Activated CD8-positive, alpha-beta T cell treated with anti-CD3 and anti-CD28 coated beads, Interleukin-2, amount 10 ng/mL, durations not matched to agents 7 days and 5 days (primary cell): ENCODE measurements at regions not wholly inside any gene's neighbourhood (a gene's known extent, or its start where the extent isn't known, plus 50 kb on each side); places are given as distances from the start of the nearest gene placed in this dataset.

Source experiments
- ATAC-seq: fragments of 150-1000 bp; cut with Tn5 transposase; one replicate; pipeline ENCODE4 v1.10.0; 2021; ENCODE audit warnings: moderate library complexity
- CTCF ChIA-PET: fragments of 350-600 bp; sonication (Branson Sonifier 250); formaldehyde crosslinking; loops from one replicate; lab custom pipeline; 2021; ENCODE audit warnings: antibody characterized with exemption; lab: Charles Lee
- POLR2A ChIA-PET: fragments of 350-600 bp; sonication (Branson Sonifier 250); formaldehyde crosslinking; loops from one replicate; lab custom pipeline; 2021; ENCODE audit warnings: antibody characterized with exemption; lab: Charles Lee
- DNase-seq: peaks from one replicate; pipeline ENCODE4 v3.0.0-alpha.2; 2020
- H3K27ac Mint-ChIP-seq: one replicate; pipeline ENCODE4 v1.8.0; 2021; ENCODE audit warnings: mild to moderate bottlenecking, mixed read lengths
- H3K27me3 Mint-ChIP-seq: one replicate; pipeline ENCODE4 v1.8.0; 2021; ENCODE audit warnings: low read depth, mixed read lengths
- H3K36me3 Mint-ChIP-seq: one replicate; pipeline ENCODE4 v1.8.0; 2021; ENCODE audit warnings: low read depth, mixed read lengths
- H3K4me1 Mint-ChIP-seq: one replicate; pipeline ENCODE4 v1.8.0; 2021; ENCODE audit warnings: low read depth, mixed read lengths
- H3K4me3 Mint-ChIP-seq: one replicate; pipeline ENCODE4 v1.8.0; 2021; ENCODE audit warnings: mild to moderate bottlenecking, mixed read lengths
- H3K9me3 Mint-ChIP-seq: one replicate; pipeline ENCODE4 v1.8.0; 2022; ENCODE audit warnings: mixed read lengths; ENCODE audit not compliant: insufficient read depth

- no peak for ATAC-seq
- Mint-ChIP-seq H3K36me3 (no peaks in the 10 kb centered on the region), H3K4me3 (no peak overlapping the region), H3K27ac (no peak overlapping the region), H3K27me3 (peaks cover 1% of the 10 kb centered on the region), H3K9me3 (no peaks in the 10 kb centered on the region), H3K4me1 (peaks cover 10% of the 10 kb centered on the region)
- CTCF ChIA-PET, result interaction anchor here (0.6 to 2.0 kb wide), 2 partner anchors 13 to 46 kb away, joined by 3 to 10 read pairs; no protein-coding TSS in a partner anchor
- POLR2A ChIA-PET, result no interaction called here
- DNase-seq, result no peak
Observed at GRCh38 chr6:151702851-151703658, 104.4 kb upstream of the ESR1 start.

DNA sequence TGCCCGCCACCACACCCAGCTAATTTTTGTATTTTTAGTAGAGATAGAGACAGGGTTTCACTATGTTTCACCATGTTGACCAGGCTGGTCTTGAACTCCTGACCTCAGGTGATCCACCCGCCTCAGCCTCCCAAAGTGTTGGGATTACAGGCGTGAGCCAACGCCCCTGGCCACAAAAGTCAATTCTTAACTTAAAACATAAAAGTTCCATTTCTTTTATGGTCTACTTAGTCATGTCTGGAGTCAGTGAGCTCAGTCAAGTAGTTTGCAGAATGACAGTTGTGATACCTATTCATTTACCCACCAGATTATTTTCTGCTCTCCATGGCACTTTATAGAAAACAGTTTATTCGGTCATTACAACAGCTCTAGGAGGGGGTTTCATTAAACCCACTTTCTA lies 103.1 kb upstream of the ESR1 start:
- H3K4me3 Mint-ChIP-seq, result no peak overlapping the region
- no peak for DNase-seq
- no peak overlapping the region for H3K27ac Mint-ChIP-seq

GRCh38 chr6:151705993-151706733 lies 101.3 kb upstream of the ESR1 start:
- no peak for ATAC-seq
- CTCF ChIA-PET, result interaction anchor here (1.4 to 2.1 kb wide), 2 partner anchors 16 to 59 kb away, joined by 5 to 9 read pairs; no protein-coding TSS in a partner anchor

More for the DNA sequence above, 103.1 kb upstream of the ESR1 start:
- Mint-ChIP-seq H3K36me3 (no peaks in the 10 kb centered on the region), H3K4me1 (peaks cover 10% of the 10 kb centered on the region), H3K27me3 (peaks cover 1% of the 10 kb centered on the region), H3K9me3 (no peaks in the 10 kb centered on the region)
- ChIA-PET POLR2A (no interaction called here), CTCF (no interaction called here)
- ATAC-seq, result no peak

GRCh38 chr6:151709329-151709728 lies 98.2 kb upstream of the ESR1 start:
- DNase-seq (no peak), ATAC-seq (no peak)
- peaks cover 1% of the 10 kb centered on the region for H3K27me3 Mint-ChIP-seq
- H3K27ac Mint-ChIP-seq, result no peak overlapping the region
- ChIA-PET CTCF (no interaction called here), POLR2A (no interaction called here)
- H3K4me1 Mint-ChIP-seq, result no peaks in the 10 kb centered on the region
- no peak overlapping the region for H3K4me3 Mint-ChIP-seq
- H3K9me3 Mint-ChIP-seq, result peaks cover 6% of the 10 kb centered on the region
- H3K36me3 Mint-ChIP-seq, result peaks cover 2% of the 10 kb centered on the region

More at GRCh38 chr6:151705993-151706733, 101.3 kb upstream of the ESR1 start:
- no peaks in the 10 kb centered on the region for H3K36me3 Mint-ChIP-seq
- no peak overlapping the region for H3K4me3 Mint-ChIP-seq
- POLR2A ChIA-PET, result no interaction called here
- peaks cover 10% of the 10 kb centered on the region for H3K4me1 Mint-ChIP-seq
- no peaks in the 10 kb centered on the region for H3K9me3 Mint-ChIP-seq
- DNase-seq, result no peak
- peaks cover 1% of the 10 kb centered on the region for H3K27me3 Mint-ChIP-seq
- no peak overlapping the region for H3K27ac Mint-ChIP-seq

DNA sequence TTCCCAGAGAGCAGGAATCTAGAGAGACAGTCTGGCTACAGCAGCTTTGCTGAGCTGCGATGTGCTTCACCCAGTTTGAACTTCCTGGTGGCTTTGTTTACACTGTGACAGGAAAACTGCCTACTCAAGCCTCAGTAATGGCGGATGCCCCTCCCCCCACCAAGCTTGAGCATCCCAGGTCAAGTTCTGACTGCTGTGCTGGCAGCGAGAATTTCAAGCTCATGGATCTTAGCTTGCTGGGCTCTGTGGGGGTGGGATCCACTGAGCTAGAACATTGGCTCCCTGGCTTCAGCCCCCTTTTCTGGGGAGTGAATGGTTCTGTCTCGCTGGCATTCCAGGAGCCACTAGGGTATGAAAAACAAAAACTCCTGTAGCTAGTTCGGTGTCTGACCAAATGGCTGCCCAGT lies 91.0 kb upstream of the ESR1 start:
- no peak overlapping the region for H3K4me3 Mint-ChIP-seq
- H3K27me3 Mint-ChIP-seq, result no peaks in the 10 kb centered on the region
- ChIA-PET CTCF (interaction anchor here (1.7 kb wide), 1 partner anchor 26 kb away, joined by 4 read pairs; no protein-coding TSS in a partner anchor), POLR2A (no interaction called here)
- H3K27ac Mint-ChIP-seq, result no peak overlapping the region
- DNase-seq (no peak), ATAC-seq (no peak)
- H3K9me3 Mint-ChIP-seq, result peaks cover 6% of the 10 kb centered on the region
- peaks cover 6% of the 10 kb centered on the region for H3K4me1 Mint-ChIP-seq
- H3K36me3 Mint-ChIP-seq, result peaks cover 7% of the 10 kb centered on the region

- CTCF ChIA-PET, result interaction anchor here (2.0 kb wide), 1 partner anchor 29 kb away, joined by 4 read pairs; no protein-coding TSS in a partner anchor
- Mint-ChIP-seq H3K36me3 (peaks cover 5% of the 10 kb centered on the region), H3K27ac (no peak overlapping the region), H3K4me3 (no peak overlapping the region), H3K9me3 (no peaks in the 10 kb centered on the region), H3K4me1 (peaks cover 6% of the 10 kb centered on the region), H3K27me3 (no peaks in the 10 kb centered on the region)
- ATAC-seq (no peak), DNase-seq (no peak)
- POLR2A ChIA-PET, result no interaction called here
Observed at GRCh38 chr6:151719070-151719469, 88.4 kb upstream of the ESR1 start.

DNA sequence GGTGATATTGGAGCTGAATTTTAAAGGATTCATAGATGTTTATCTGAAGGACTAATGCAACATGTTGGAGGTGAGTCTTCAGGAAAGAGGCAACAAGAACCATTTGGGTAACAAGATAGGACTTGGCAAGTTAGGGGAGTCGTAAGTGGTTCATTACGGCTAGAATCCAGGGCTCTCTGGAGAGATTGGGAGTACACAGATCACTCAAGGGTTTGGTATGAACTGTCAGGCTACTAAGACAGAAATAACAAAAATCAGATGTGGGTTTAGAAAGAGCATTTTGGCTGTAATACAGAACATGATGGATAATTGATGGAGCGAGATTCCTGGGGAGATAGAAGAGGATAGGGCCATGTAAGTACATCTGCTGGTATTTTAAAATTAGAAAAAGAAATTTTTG lies 86.3 kb upstream of the ESR1 start:
- Mint-ChIP-seq H3K4me3 (no peak overlapping the region), H3K36me3 (no peaks in the 10 kb centered on the region), H3K4me1 (peaks cover 5% of the 10 kb centered on the region), H3K27ac (no peak overlapping the region), H3K9me3 (no peaks in the 10 kb centered on the region), H3K27me3 (no peaks in the 10 kb centered on the region)
- DNase-seq, result no peak
- POLR2A ChIA-PET, result no interaction called here
- CTCF ChIA-PET, result no interaction called here
- no peak for ATAC-seq

DNA sequence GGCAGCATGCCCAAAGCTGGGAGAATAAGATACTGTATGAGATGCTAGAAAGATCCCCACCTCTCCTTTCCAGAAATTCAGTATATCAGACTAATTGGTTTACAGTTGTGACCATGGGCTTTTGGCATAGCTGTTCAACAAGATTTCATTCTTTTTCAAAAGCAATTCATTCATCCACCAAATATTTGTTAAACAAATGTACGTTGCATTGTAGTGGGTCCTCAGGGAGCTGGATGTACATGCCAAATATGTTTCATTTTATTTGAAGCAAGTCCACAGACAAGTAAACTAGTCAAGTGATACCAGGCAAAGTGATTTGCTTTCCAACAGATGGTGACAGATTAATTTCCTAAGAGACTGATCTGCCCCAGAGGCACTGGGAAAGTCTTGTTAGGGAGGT lies 85.8 kb upstream of the ESR1 start:
- Mint-ChIP-seq H3K4me1 (peaks cover 3% of the 10 kb centered on the region), H3K9me3 (no peaks in the 10 kb centered on the region), H3K4me3 (no peak overlapping the region), H3K27ac (no peak overlapping the region), H3K36me3 (no peaks in the 10 kb centered on the region), H3K27me3 (no peaks in the 10 kb centered on the region)
- CTCF ChIA-PET, result interaction anchor here (1.4 kb wide), 1 partner anchor 44 kb away, joined by 4 read pairs; no protein-coding TSS in a partner anchor
- DNase-seq (no peak), ATAC-seq (no peak)
- POLR2A ChIA-PET, result no interaction called here

DNA sequence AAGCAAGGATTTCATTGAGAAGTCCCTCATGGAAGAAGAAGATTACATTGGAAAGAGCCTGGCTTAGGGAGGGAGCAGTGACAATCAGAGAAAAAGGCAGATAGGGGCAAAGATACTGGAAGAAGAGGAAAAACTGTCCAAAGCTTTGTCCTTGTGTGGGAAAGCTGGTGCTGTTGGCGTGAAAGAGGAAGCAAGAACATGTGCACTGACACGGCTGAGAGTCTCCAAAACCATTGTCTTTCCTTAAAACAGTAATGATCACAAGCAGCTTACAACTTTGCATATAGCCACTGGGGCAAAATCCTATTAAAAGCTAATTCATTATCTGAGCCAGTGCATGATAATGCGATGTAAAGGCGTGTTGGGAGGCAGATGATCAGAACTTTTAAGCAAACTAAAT lies 85.1 kb upstream of the ESR1 start:
- H3K27me3 Mint-ChIP-seq, result no peaks in the 10 kb centered on the region
- no peaks in the 10 kb centered on the region for H3K9me3 Mint-ChIP-seq
- H3K27ac Mint-ChIP-seq, result no peak overlapping the region
- no peak for ATAC-seq
- ChIA-PET POLR2A (no interaction called here), CTCF (interaction anchor here (1.4 kb wide), 1 partner anchor 43 kb away, joined by 4 read pairs; no protein-coding TSS in a partner anchor)
- peaks cover 3% of the 10 kb centered on the region for H3K4me1 Mint-ChIP-seq
- H3K36me3 Mint-ChIP-seq, result no peaks in the 10 kb centered on the region
- H3K4me3 Mint-ChIP-seq, result no peak overlapping the region
- no peak for DNase-seq

DNA sequence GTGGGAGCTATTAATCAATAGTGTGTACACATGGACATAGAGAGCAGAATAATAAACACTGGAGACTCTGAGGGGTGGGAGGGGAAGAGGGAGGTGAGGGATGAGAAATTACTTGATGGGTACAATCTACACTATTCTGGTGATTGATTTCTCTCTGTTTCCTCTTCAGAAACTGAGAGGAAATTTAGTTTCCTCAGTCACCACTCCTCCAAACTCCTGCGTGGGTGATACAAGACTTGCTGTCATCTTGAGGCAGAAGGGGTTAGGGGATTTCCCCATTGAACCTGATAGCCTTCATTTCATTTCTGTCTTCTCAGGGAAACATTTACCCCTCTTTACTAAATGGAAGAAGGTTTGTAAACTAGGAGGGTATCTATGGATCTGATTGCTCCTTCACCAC lies 84.3 kb upstream of the ESR1 start:
- H3K9me3 Mint-ChIP-seq, result no peaks in the 10 kb centered on the region
- ChIA-PET CTCF (interaction anchor here (1.4 kb wide), 1 partner anchor 42 kb away, joined by 4 read pairs; no protein-coding TSS in a partner anchor), POLR2A (no interaction called here)
- no peak overlapping the region for H3K27ac Mint-ChIP-seq
- DNase-seq (no peak), ATAC-seq (no peak)
- no peak overlapping the region for H3K4me3 Mint-ChIP-seq
- peaks cover 3% of the 10 kb centered on the region for H3K4me1 Mint-ChIP-seq
- no peaks in the 10 kb centered on the region for H3K36me3 Mint-ChIP-seq
- H3K27me3 Mint-ChIP-seq, result no peaks in the 10 kb centered on the region

DNA sequence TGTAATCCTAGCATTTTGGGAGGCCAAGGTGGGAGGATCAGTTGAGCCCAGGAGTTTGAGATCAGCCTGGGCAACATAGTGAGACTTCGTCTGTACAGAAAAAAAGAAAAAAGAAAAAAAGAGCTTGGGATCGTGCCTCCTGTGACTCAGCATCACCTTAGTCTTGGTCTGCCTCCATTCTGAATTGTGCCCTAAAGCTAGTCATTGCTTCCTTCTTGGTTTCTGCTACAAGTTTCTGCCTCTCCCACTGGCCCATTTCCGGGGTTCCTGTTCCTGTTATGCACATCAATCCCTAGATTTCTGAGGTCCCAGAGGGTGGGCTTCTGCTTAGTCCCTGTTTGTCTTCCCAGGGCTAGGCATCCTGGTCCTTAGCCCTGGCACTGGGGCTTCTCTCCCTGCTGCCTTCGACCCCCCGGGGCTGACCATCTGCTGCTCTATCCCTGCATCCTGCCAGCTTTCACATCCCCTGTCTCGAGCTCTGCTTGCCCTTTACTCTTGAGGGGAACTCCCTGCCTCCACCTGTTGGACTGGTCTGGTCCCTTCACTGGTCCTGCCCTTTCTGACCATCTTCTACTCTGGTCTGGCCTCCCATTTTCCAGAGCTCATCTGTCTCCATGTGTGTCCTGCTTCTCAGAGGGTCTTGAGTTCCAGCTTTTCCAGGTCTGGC lies 77.5 kb upstream of the ESR1 start:
- no peak overlapping the region for H3K4me3 Mint-ChIP-seq
- ATAC-seq (no peak), DNase-seq (no peak)
- H3K4me1 Mint-ChIP-seq, result peaks cover 3% of the 10 kb centered on the region
- ChIA-PET POLR2A (no interaction called here), CTCF (no interaction called here)
- H3K36me3 Mint-ChIP-seq, result no peaks in the 10 kb centered on the region
- H3K27me3 Mint-ChIP-seq, result peaks cover under 1% of the 10 kb centered on the region
- H3K9me3 Mint-ChIP-seq, result no peaks in the 10 kb centered on the region
- H3K27ac Mint-ChIP-seq, result no peak overlapping the region
